Activated CD4-positive, alpha-beta T cell treated with anti-CD3 and anti-CD28 coated beads, Interleukin-2, amount 50 U/mL, for 1 hour (primary cell): ENCODE measurements at regions not wholly inside any gene's neighbourhood (a gene's known extent, or its start where the extent isn't known, plus 50 kb on each side); places are given as distances from the start of the nearest gene placed in this dataset.

Source experiments
- DNase-seq: peaks from one replicate; pipeline ENCODE4 v3.0.0-alpha.2; 2020

- DNase-seq: no peak
Observed at GRCh38 chr1:75984781-75985180, 52.6 kb upstream of the ASB17 start.

DNA sequence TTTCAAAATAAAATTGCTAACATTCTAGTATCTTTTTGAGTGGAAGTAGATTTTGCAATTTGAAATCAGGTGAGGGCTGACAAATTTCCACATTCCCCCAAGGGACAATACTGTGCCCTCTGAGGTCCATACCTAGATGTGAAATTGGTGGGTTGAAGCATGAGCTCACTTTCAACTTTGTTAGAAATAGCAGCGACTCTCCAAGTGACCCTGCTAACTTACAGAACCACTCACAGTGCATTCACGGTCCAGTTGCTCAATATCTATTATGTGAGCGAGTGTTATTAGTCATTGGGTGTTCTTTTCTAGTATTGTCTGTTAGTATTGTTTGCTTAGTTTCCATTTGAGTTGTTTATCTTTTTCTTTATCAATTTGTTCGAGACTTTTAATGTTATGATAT lies 53.6 kb upstream of the ASB17 start:
- no peak for DNase-seq

DNA sequence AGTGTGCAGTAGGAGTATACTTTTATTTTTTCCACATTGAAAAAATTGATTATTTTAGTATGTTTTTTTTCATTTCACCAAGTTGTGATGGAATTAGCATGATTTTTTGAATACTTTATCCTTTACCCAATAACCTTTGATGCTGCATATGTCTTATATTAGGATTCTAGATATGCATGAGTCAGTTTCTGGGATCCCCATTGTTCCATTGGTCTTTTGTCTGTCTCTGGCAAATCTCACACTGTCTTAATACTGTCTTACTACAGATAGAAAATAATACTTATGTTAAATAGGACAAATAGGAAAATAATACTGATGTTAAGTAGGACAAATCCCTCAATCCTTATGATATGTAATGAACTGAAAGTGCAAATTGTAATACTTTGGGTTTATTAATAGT lies 54.3 kb upstream of the ASB17 start:
- no peak for DNase-seq

DNA sequence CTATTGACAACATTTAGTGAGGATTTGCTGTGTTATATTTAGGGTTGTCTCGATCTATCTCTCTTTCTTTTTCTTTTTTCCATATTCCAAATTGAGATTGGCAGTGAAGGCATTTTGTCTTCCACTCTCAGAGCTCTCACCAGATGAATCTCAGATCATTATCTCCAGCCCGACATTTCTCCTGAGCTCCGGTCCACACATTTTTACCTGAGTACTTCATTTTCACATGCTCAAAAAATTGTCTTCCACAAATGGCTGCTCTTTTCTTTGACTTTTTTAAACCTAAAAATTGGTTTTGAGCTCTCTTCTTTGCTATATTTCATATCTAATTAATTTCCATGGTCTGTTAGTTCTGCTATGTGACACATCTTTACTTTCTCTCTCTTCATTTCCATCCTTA lies 56.9 kb upstream of the ASB17 start:
- no peak for DNase-seq

GRCh38 chr1:75990686-75991085 lies 58.5 kb upstream of the ASB17 start:
- DNase-seq: no peak

DNA sequence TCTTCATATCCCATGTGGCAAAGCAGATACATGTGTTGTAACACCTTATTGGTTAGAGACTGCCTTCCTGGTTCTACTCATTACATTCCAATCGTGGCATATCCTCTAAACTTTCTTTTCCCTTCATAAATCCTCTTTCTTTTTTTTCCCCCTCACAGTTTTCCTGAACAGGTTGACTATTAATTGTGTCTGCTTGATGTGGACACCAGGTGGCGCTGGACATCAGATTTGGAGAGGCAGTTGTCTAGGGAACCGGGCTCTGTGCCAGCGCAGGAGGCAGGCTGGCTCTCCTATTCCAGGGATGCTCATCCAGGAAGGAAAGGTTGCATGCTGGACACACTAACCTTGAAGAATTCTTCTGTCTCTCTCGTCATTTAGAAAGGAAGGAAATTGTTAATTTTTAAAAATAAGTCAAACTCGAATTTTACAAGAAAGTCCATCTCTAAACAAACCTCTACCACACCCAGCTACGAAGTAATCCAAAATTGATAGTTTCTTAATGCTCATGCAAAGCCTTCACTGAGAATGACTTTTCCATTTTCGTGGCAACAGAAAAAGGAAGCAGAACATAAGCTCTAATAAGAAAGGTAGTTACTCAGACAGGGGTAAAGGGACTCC lies 59.4 kb upstream of the ASB17 start:
- DNase-seq: peak; percentile 69

DNA sequence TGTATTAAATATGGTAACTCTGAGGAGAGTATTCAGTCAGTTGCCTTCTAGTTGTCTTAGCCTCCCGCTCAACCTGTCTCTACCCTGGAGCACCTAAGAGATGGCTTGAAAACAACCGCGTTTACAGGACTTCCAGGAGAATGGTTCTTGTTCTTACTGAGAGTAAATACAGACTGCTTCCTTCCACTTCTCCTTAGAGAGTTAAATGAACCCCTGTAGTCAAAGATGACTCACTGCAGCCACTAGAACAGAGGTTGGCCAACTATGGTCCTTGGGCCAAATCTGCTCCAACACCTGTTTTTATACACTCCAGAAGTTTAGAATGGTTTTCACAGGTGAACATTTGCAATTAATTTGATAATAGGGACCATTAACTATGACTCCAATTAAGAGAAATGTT lies 60.1 kb upstream of the ASB17 start:
- no peak for DNase-seq

- DNase-seq: no peak
Observed at GRCh38 chr1:75993661-75994060, 61.5 kb upstream of the ASB17 start.

- no peak for DNase-seq
Observed at GRCh38 chr1:75996196-75996595, 64.0 kb upstream of the ASB17 start.

GRCh38 chr1:75999034-75999433 lies 66.8 kb upstream of the ASB17 start:
- no peak for DNase-seq

GRCh38 chr1:76003946-76004345 lies 70.6 kb upstream of the ST6GALNAC3 start:
- no peak for DNase-seq

GRCh38 chr1:76005765-76006164 lies 68.8 kb upstream of the ST6GALNAC3 start:
- no peak for DNase-seq

- no peak for DNase-seq
Observed at GRCh38 chr1:76006234-76006633, 68.3 kb upstream of the ST6GALNAC3 start.

DNA sequence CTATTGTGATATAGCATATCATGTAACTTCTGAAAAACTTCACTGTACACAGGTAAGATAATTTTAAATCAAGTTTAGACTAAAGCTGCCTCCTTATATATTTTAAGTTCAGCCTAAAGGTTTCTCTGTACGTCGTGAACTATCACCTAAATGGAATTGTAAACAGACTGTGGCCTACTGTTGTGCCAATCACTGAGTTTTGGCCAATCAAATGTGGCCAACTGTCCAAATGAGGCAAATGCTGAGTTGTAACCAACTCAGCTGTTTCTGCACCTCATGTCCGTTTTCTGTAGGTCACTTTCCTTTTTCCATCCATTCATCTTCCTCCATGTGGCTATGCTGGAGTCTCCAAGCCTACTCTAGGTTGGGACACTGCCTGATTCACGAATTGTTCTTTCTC lies 63.7 kb upstream of the ST6GALNAC3 start:
- DNase-seq: no peak

- no peak for DNase-seq
Observed at GRCh38 chr1:76012341-76013205, 62.0 kb upstream of the ST6GALNAC3 start.

GRCh38 chr1:76013206-76013581 lies 61.4 kb upstream of the ST6GALNAC3 start:
- no peak for DNase-seq

DNA sequence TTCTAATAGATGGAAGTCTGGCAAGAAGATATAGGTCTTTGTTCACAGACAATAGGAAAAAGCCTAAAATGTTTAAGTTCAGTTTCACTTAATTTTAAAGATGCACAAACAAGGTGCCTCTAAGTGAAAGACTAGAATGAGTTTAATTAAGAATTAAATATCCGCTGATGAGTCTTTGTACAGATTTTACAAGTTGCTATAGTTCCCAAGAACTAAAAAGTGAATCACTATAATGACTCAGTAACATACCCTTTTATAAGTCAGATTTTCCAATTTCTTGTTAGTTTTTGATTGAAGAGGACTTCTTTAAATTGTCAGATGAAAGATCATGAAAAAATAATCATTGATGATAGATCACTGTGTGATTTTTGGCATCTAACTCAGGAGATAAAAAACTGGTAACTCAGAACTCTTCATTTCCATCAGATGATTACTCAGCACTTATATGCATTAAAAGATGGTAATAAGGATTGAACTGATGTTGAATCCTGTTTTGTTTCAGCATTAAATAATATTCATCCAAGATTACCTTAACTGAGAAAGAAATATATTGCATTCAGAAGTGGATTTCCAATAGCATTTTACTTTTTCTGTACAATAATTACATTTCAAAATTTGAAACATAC lies 59.0 kb upstream of the ST6GALNAC3 start:
- no peak for DNase-seq

GRCh38 chr1:76018045-76018444 lies 56.5 kb upstream of the ST6GALNAC3 start:
- DNase-seq: no peak

- DNase-seq: no peak
Observed at GRCh38 chr1:76021846-76022245, 52.7 kb upstream of the ST6GALNAC3 start.

- DNase-seq: no peak
Observed at GRCh38 chr1:76023669-76024435, 50.7 kb upstream of the ST6GALNAC3 start.
